ENCODE measurements at regions not wholly inside any gene's neighbourhood (a gene's known extent, or its start where the extent isn't known, plus 50 kb on each side); places are given as distances from the start of the nearest gene placed in this dataset.

GRCh38 chr2:8605351-8606065 is 76.3 kb upstream of the ID2 start:
- FAIRE-seq (peak; percentile 40), ATAC-seq (no peak), DNase-seq (ENCODE audit: extremely low read depth in 1 of 4, low spot score in 3 of 4) (no peak)
- no peaks in the 10 kb centered on the region for H3K9me3 ChIP-seq (replicated peaks; ENCODE audit: control insufficient read depth, insufficient read depth, low read depth, low read length)
- peaks cover 4 to 30% of the 10 kb centered on the region in 2 experiments; a peak in 3 of 5 replicates for H3K27me3 ChIP-seq (ENCODE audit: control insufficient read depth in 2 of 2, insufficient read depth in 2 of 2, low read length in 2 of 2)
- no TSS peak for BruUV-seq (replicated peaks)
- no peak overlapping the region for H3K27ac ChIP-seq (ENCODE audit: extremely low read depth, low read depth, low read length)
- H4K20me1 ChIP-seq (replicated peaks; ENCODE audit: control insufficient read depth, insufficient read depth, low read length), result no peaks in the 10 kb centered on the region
- H3K36me3 ChIP-seq (ENCODE audit: control insufficient read depth, insufficient read depth, low read length), result no peaks in the 10 kb centered on the region
- no peak overlapping the region for H3K9ac ChIP-seq (ENCODE audit: insufficient read depth in 1 of 2, low read depth in 2 of 2, low read length in 2 of 2)
- H3K9me1 ChIP-seq (ENCODE audit: control insufficient read depth, insufficient read depth, low read length), result no peaks in the 10 kb centered on the region
- no peak overlapping the region for H3K4me2 ChIP-seq (ENCODE audit: insufficient read depth, low read length)
- in situ Hi-C loops (cut with MboI) (no loop called here), intact Hi-C loops (cut with micrococcal nuclease) (no loop called here)
- H3K4me1 ChIP-seq (replicated peaks in 1 of 2; ENCODE audit: control insufficient read depth in 2 of 2, insufficient read depth in 2 of 2, low read length in 2 of 2), result peaks cover 0 to 1% of the 10 kb centered on the region in 2 experiments; a peak in 4 of 5 replicates
- 12% methylated on average over 8 of the region's 8 CpGs for WGBS (ENCODE audit: insufficient coverage, low coverage, missing lambda C conversion rate)
- POLR2A ChIA-PET, result interaction anchor here (0.7 to 2.5 kb wide), 4 partner anchors 10 to 224 kb away, joined by 3 to 8 read pairs (median 3); partner anchors contain the start of gene ID2
- CTCF ChIA-PET (ENCODE audit: low intra/inter-chr PET ratio), result no interaction called here
- no peaks in the 10 kb centered on the region for H3K79me2 ChIP-seq (ENCODE audit: control insufficient read depth, insufficient read depth, low read length)
- H2AFZ ChIP-seq (ENCODE audit: low read depth, low read length), result no peak overlapping the region
- H3K4me3 ChIP-seq, result no peak overlapping the region
- TF ChIP-seq RBFOX2 (IDR thresholded peaks at IDR 0.05; ENCODE audit: low read depth, low read length) (no peak), FOSL1 (tag; conservative IDR thresholded peaks at IDR 0.05) (peak; percentile 66), JUND (IDR thresholded peaks at IDR 0.05; ENCODE audit: borderline replicate concordance, low read depth, low read length) (peak; percentile 21; the same call in 1 of the 2 replicates), JUND (tag; IDR thresholded peaks at IDR 0.05; ENCODE audit: borderline replicate concordance, low read depth, low read length) (no peak), NR1H2 (CRISPR knock-in tag; IDR thresholded peaks at IDR 0.05) (no peak), ZNF197 (CRISPR knock-in tag; IDR thresholded peaks at IDR 0.05; ENCODE audit: low read depth) (no peak), RHOXF2B (CRISPR knock-in tag; conservative IDR thresholded peaks at IDR 0.05) (no peak), GTF2F1 (IDR thresholded peaks at IDR 0.05; ENCODE audit: low read depth, low read length) (no peak), ILF3 (IDR thresholded peaks at IDR 0.05; ENCODE audit: borderline replicate concordance) (no peak), CREB5 (CRISPR knock-in tag; IDR thresholded peaks at IDR 0.05) (no peak), KDM2B (CRISPR knock-in tag; IDR thresholded peaks at IDR 0.05) (no peak), BDP1 (IDR thresholded peaks at IDR 0.05; ENCODE audit: insufficient read depth, insufficient read length) (no peak), FOXK2 (conservative IDR thresholded peaks at IDR 0.05 in 1 of 2, IDR thresholded peaks at IDR 0.05 in 1 of 2; ENCODE audit: low read depth in 2 of 2) (no peak), RAD21 (CRISPR knock-in tag; conservative IDR thresholded peaks at IDR 0.05 in 1 of 2, IDR thresholded peaks at IDR 0.05 in 1 of 2) (no peak)
- TF ChIP-seq, protein P1, sequence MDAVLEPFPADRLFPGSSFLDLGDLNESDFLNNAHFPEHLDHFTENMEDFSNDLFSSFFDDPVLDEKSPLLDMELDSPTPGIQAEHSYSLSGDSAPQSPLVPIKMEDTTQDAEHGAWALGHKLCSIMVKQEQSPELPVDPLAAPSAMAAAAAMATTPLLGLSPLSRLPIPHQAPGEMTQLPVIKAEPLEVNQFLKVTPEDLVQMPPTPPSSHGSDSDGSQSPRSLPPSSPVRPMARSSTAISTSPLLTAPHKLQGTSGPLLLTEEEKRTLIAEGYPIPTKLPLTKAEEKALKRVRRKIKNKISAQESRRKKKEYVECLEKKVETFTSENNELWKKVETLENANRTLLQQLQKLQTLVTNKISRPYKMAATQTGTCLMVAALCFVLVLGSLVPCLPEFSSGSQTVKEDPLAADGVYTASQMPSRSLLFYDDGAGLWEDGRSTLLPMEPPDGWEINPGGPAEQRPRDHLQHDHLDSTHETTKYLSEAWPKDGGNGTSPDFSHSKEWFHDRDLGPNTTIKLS (IDR thresholded peaks at IDR 0.05; ENCODE audit: borderline replicate concordance, low read depth), result no peak
- TF ChIP-seq, protein P2, sequence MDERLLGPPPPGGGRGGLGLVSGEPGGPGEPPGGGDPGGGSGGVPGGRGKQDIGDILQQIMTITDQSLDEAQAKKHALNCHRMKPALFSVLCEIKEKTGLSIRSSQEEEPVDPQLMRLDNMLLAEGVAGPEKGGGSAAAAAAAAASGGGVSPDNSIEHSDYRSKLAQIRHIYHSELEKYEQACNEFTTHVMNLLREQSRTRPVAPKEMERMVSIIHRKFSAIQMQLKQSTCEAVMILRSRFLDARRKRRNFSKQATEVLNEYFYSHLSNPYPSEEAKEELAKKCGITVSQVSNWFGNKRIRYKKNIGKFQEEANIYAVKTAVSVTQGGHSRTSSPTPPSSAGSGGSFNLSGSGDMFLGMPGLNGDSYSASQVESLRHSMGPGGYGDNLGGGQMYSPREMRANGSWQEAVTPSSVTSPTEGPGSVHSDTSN (CRISPR knock-in tag; IDR thresholded peaks at IDR 0.05; ENCODE audit: low read depth), result no peak
- TF ChIP-seq, protein P2 (tag; conservative IDR thresholded peaks at IDR 0.05; ENCODE audit: low read depth), result no peak

Data from K562 (cell line).